Immature natural killer cell (primary cell): ENCODE measurements at regions not wholly inside any gene's neighbourhood (a gene's known extent, or its start where the extent isn't known, plus 50 kb on each side); places are given as distances from the start of the nearest gene placed in this dataset.
"Not testable (repeated sequence)": the region's sequence is repeated elsewhere in the genome, so short reads cannot be mapped to it uniquely, and the experiment has no call there.

Source experiments
- DNase-seq, 3 donors: peaks; one replicate each; pipeline ENCODE4 v3.0.0; 2022; ENCODE audit warnings: mixed read lengths in 1 of 3
- H3K27ac Mint-ChIP-seq, 6 donors: one replicate each; pipeline ENCODE4 v1.8.0; 2020; ENCODE audit warnings: mixed read lengths in 6 of 6, mild to moderate bottlenecking in 5 of 6, inconsistent platforms in 4 of 6, moderate library complexity in 3 of 6
- H3K27me3 Mint-ChIP-seq, 3 donors: one replicate each; pipeline ENCODE4 v1.8.0; 2020 to 2021; ENCODE audit warnings: low read depth in 3 of 3, mild to moderate bottlenecking in 3 of 3, mixed read lengths in 3 of 3, moderate library complexity in 3 of 3, inconsistent platforms in 1 of 3
- H3K36me3 Mint-ChIP-seq, 3 donors: one replicate each; pipeline ENCODE4 v1.8.0; 2020; ENCODE audit warnings: mixed read lengths in 3 of 3, inconsistent platforms in 2 of 3, mild to moderate bottlenecking in 2 of 3
- H3K4me1 Mint-ChIP-seq, 2 donors: one replicate each; pipeline ENCODE4 v1.8.0; 2020; ENCODE audit warnings: inconsistent platforms in 2 of 2, mild to moderate bottlenecking in 2 of 2, mixed read lengths in 2 of 2, moderate library complexity in 1 of 2
- H3K4me3 Mint-ChIP-seq, 5 donors: one replicate each; pipeline ENCODE4 v1.8.0; 2020; ENCODE audit warnings: mild to moderate bottlenecking in 5 of 5, mixed read lengths in 5 of 5, inconsistent platforms in 3 of 5, moderate library complexity in 3 of 5
- H3K9me3 Mint-ChIP-seq, 6 donors: one replicate each; pipeline ENCODE4 v1.8.0; 2020; ENCODE audit warnings: mild to moderate bottlenecking in 6 of 6, mixed read lengths in 6 of 6, inconsistent platforms in 4 of 6, moderate library complexity in 3 of 6

- H3K9me3 Mint-ChIP-seq, H3K27me3 Mint-ChIP-seq, DNase-seq, H3K36me3 Mint-ChIP-seq, H3K4me1 Mint-ChIP-seq, H3K27ac Mint-ChIP-seq, H3K4me3 Mint-ChIP-seq: not testable (repeated sequence)
Measured at GRCh38 chr13:50547175-50547574, 296.3 kb downstream of the DLEU7 start.

GRCh38 chr13:50548586-50548985 is 294.9 kb downstream of the DLEU7 start:
- H3K36me3 Mint-ChIP-seq, result no peaks in the 10 kb centered on the region
- H3K27ac Mint-ChIP-seq, result no peak overlapping the region
- DNase-seq, result no peak
- H3K4me1 Mint-ChIP-seq, result no peaks in the 10 kb centered on the region
- peaks cover under 1 to 4% (median 3%) of the 10 kb centered on the region in 3 donors for H3K27me3 Mint-ChIP-seq
- no peak overlapping the region for H3K4me3 Mint-ChIP-seq
- H3K9me3 Mint-ChIP-seq, result no peaks in the 10 kb centered on the region

- Mint-ChIP-seq H3K4me3 (no peak overlapping the region), H3K9me3 (no peaks in the 10 kb centered on the region), H3K36me3 (no peaks in the 10 kb centered on the region), H3K4me1 (no peaks in the 10 kb centered on the region), H3K27me3 (peaks cover 2 to 6% (median 3%) of the 10 kb centered on the region in 3 donors), H3K27ac (no peak overlapping the region)
- DNase-seq, result no peak
Measured at GRCh38 chr13:50549221-50549942, 294.1 kb downstream of the DLEU7 start.

GRCh38 chr13:50550151-50550550 is 293.3 kb downstream of the DLEU7 start:
- no peak for DNase-seq
- Mint-ChIP-seq H3K27me3 (peaks cover 2 to 6% (median 3%) of the 10 kb centered on the region in 3 donors), H3K4me1 (no peaks in the 10 kb centered on the region), H3K4me3 (no peak overlapping the region), H3K36me3 (no peaks in the 10 kb centered on the region), H3K27ac (no peak overlapping the region), H3K9me3 (no peaks in the 10 kb centered on the region)

- H3K27me3 Mint-ChIP-seq, result peaks cover 5 to 9% (median 6%) of the 10 kb centered on the region in 3 donors
- H3K27ac Mint-ChIP-seq, result no peak overlapping the region
- no peaks in the 10 kb centered on the region for H3K4me1 Mint-ChIP-seq
- no peak overlapping the region for H3K4me3 Mint-ChIP-seq
- no peaks in the 10 kb centered on the region for H3K36me3 Mint-ChIP-seq
- no peak for DNase-seq
- no peaks in the 10 kb centered on the region for H3K9me3 Mint-ChIP-seq
Measured at GRCh38 chr13:50552424-50552966, 291.0 kb downstream of the DLEU7 start.

GRCh38 chr13:50561739-50562138 is 281.8 kb downstream of the DLEU7 start:
- H3K36me3 Mint-ChIP-seq, result peaks cover 0 to 5% (median 2%) of the 10 kb centered on the region in 3 donors
- no peak for DNase-seq
- H3K9me3 Mint-ChIP-seq, result peaks cover 0 to 5% (median 1%) of the 10 kb centered on the region in 6 donors
- H3K27ac Mint-ChIP-seq, result no peak overlapping the region
- H3K27me3 Mint-ChIP-seq, result peaks cover 2 to 6% (median 2%) of the 10 kb centered on the region in 3 donors
- no peak overlapping the region for H3K4me3 Mint-ChIP-seq
- no peaks in the 10 kb centered on the region for H3K4me1 Mint-ChIP-seq

- Mint-ChIP-seq H3K4me1 (no peaks in the 10 kb centered on the region), H3K9me3 (peaks cover 2 to 14% (median 8%) of the 10 kb centered on the region in 6 donors), H3K27me3 (peaks cover 2 to 9% (median 3%) of the 10 kb centered on the region in 3 donors), H3K36me3 (peaks cover 0 to 11% (median 7%) of the 10 kb centered on the region in 3 donors), H3K27ac (no peak overlapping the region), H3K4me3 (no peak overlapping the region)
- no peak for DNase-seq
Measured at GRCh38 chr13:50566646-50567045, 276.8 kb downstream of the DLEU7 start.

- Mint-ChIP-seq H3K4me3 (no peak overlapping the region), H3K27me3 (peaks cover 1 to 5% (median 1%) of the 10 kb centered on the region in 3 donors), H3K27ac (no peak overlapping the region), H3K4me1 (no peaks in the 10 kb centered on the region), H3K36me3 (peaks cover 0 to 5% (median 2%) of the 10 kb centered on the region in 3 donors), H3K9me3 (peaks cover under 1 to 6% (median 4%) of the 10 kb centered on the region in 6 donors)
- no peak for DNase-seq
Measured at GRCh38 chr13:50572129-50572528, 271.4 kb downstream of the DLEU7 start.

- Mint-ChIP-seq H3K4me1 (no peaks in the 10 kb centered on the region), H3K27ac (no peak overlapping the region), H3K4me3 (no peak overlapping the region), H3K27me3 (peaks cover 1 to 5% (median 1%) of the 10 kb centered on the region in 3 donors), H3K36me3 (no peaks in the 10 kb centered on the region), H3K9me3 (no peaks in the 10 kb centered on the region)
- no peak for DNase-seq
Measured at GRCh38 chr13:50573066-50573465, 270.4 kb downstream of the DLEU7 start.

- no peaks in the 10 kb centered on the region for H3K9me3 Mint-ChIP-seq
- H3K27ac Mint-ChIP-seq, result no peak overlapping the region
- H3K36me3 Mint-ChIP-seq, result no peaks in the 10 kb centered on the region
- no peaks in the 10 kb centered on the region for H3K4me1 Mint-ChIP-seq
- DNase-seq, result no peak
- peaks cover 0 to 3% (median 1%) of the 10 kb centered on the region in 3 donors for H3K27me3 Mint-ChIP-seq
- H3K4me3 Mint-ChIP-seq, result no peak overlapping the region
Measured at GRCh38 chr13:50574731-50575130, 268.8 kb downstream of the DLEU7 start.

GRCh38 chr13:50575138-50575537 is 268.4 kb downstream of the DLEU7 start:
- no peak overlapping the region for H3K4me3 Mint-ChIP-seq
- no peaks in the 10 kb centered on the region for H3K9me3 Mint-ChIP-seq
- no peak overlapping the region for H3K27ac Mint-ChIP-seq
- H3K36me3 Mint-ChIP-seq, result no peaks in the 10 kb centered on the region
- H3K4me1 Mint-ChIP-seq, result no peaks in the 10 kb centered on the region
- DNase-seq, result no peak
- H3K27me3 Mint-ChIP-seq, result peaks cover 0 to 3% (median 1%) of the 10 kb centered on the region in 3 donors

- no peak overlapping the region for H3K27ac Mint-ChIP-seq
- no peak for DNase-seq
- H3K4me1 Mint-ChIP-seq, result no peaks in the 10 kb centered on the region
- H3K27me3 Mint-ChIP-seq, result peaks cover 1 to 3% (median 3%) of the 10 kb centered on the region in 3 donors
- no peak overlapping the region for H3K4me3 Mint-ChIP-seq
- no peaks in the 10 kb centered on the region for H3K36me3 Mint-ChIP-seq
- H3K9me3 Mint-ChIP-seq, result no peaks in the 10 kb centered on the region
Measured at GRCh38 chr13:50576156-50576555, 267.3 kb downstream of the DLEU7 start.

GRCh38 chr13:50577806-50578205 is 265.7 kb downstream of the DLEU7 start:
- DNase-seq, result no peak
- H3K27ac Mint-ChIP-seq, result no peak overlapping the region
- H3K27me3 Mint-ChIP-seq, result peaks cover 0 to 3% (median 1%) of the 10 kb centered on the region in 3 donors
- no peaks in the 10 kb centered on the region for H3K4me1 Mint-ChIP-seq
- H3K9me3 Mint-ChIP-seq, result no peaks in the 10 kb centered on the region
- H3K36me3 Mint-ChIP-seq, result no peaks in the 10 kb centered on the region
- no peak overlapping the region for H3K4me3 Mint-ChIP-seq

- Mint-ChIP-seq H3K9me3 (no peaks in the 10 kb centered on the region), H3K4me1 (no peaks in the 10 kb centered on the region), H3K4me3 (no peak overlapping the region), H3K27ac (no peak overlapping the region), H3K36me3 (no peaks in the 10 kb centered on the region), H3K27me3 (peaks cover 0 to 7% (median 1%) of the 10 kb centered on the region in 3 donors)
- no peak for DNase-seq
Measured at GRCh38 chr13:50580684-50581305, 262.7 kb downstream of the DLEU7 start.
